ENCODE measurements at regions not wholly inside any gene's neighbourhood (a gene's known extent, or its start where the extent isn't known, plus 50 kb on each side); places are given as distances from the start of the nearest gene placed in this dataset.

GRCh38 chr6:33921745-33922144, 117.9 kb upstream of the MLN start:
- DNase-seq = no peak

- no peak for DNase-seq
Measured at GRCh38 chr6:33918175-33918695, 114.4 kb upstream of the MLN start.

GRCh38 chr6:33915134-33915533, 111.3 kb upstream of the MLN start:
- no peak for DNase-seq

- no peak for DNase-seq
Measured at GRCh38 chr6:33914645-33915044, 110.8 kb upstream of the MLN start.

- DNase-seq = no peak
Measured at GRCh38 chr6:33912195-33912594, 108.4 kb upstream of the MLN start.

GRCh38 chr6:33911488-33911887, 107.7 kb upstream of the MLN start:
- no peak for DNase-seq

GRCh38 chr6:33910594-33910993, 106.8 kb upstream of the MLN start:
- DNase-seq = no peak

GRCh38 chr6:33909737-33910136, 105.9 kb upstream of the MLN start:
- no peak for DNase-seq

- DNase-seq = no peak
Measured at GRCh38 chr6:33908025-33908424, 104.2 kb upstream of the MLN start.

- DNase-seq = no peak
Measured at GRCh38 chr6:33907227-33907626, 103.4 kb upstream of the MLN start.

- DNase-seq = no peak
Measured at GRCh38 chr6:33906439-33906838, 102.6 kb upstream of the MLN start.

- DNase-seq = no peak
Measured at GRCh38 chr6:33905071-33905609, 101.3 kb upstream of the MLN start.

- no peak for DNase-seq
Measured at GRCh38 chr6:33904747-33905065, 100.9 kb upstream of the MLN start.

- DNase-seq = no peak
Measured at GRCh38 chr6:33904050-33904746, 100.4 kb upstream of the MLN start.

GRCh38 chr6:33903579-33903978, 99.8 kb upstream of the MLN start:
- no peak for DNase-seq

- no peak for DNase-seq
Measured at GRCh38 chr6:33902457-33902853, 98.7 kb upstream of the MLN start.

- no peak for DNase-seq
Measured at GRCh38 chr6:33901822-33902456, 98.1 kb upstream of the MLN start.

GRCh38 chr6:33898771-33899170, 95.0 kb upstream of the MLN start:
- no peak for DNase-seq

GRCh38 chr6:33897189-33897780, 93.5 kb upstream of the MLN start:
- DNase-seq = no peak

GRCh38 chr6:33896391-33897188, 92.8 kb upstream of the MLN start:
- DNase-seq = no peak

GRCh38 chr6:33895988-33896387, 92.2 kb upstream of the MLN start:
- DNase-seq = no peak

- DNase-seq = no peak
Measured at GRCh38 chr6:33895296-33895695, 91.5 kb upstream of the MLN start.

- DNase-seq = no peak
Measured at GRCh38 chr6:33894438-33894837, 90.6 kb upstream of the MLN start.

Data from SW 1271 (cell line).